ENCODE measurements at regions not wholly inside any gene's neighbourhood (a gene's known extent, or its start where the extent isn't known, plus 50 kb on each side); places are given as distances from the start of the nearest gene placed in this dataset.

DNA sequence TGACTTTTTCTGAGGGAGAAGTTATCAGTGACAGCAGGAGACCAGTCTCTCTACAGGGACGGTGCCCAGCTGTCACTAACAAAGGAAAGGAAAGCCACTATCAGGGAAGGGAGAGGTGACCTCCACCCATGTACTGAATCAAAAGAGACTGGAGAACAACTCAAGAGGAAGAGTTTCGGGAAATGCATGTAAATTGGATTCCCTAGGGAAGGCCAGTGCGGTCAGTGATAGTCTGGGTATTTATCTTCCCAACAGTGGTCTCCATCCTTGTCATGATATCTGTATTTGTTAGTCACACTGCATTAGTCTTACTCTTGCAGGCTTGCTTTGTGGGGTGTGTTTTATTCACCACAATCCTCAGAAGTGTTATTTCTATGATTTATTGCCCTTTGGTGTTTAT, 193.4 kb upstream of the KIRREL3 start:
- TF ChIP-seq, protein P1, sequence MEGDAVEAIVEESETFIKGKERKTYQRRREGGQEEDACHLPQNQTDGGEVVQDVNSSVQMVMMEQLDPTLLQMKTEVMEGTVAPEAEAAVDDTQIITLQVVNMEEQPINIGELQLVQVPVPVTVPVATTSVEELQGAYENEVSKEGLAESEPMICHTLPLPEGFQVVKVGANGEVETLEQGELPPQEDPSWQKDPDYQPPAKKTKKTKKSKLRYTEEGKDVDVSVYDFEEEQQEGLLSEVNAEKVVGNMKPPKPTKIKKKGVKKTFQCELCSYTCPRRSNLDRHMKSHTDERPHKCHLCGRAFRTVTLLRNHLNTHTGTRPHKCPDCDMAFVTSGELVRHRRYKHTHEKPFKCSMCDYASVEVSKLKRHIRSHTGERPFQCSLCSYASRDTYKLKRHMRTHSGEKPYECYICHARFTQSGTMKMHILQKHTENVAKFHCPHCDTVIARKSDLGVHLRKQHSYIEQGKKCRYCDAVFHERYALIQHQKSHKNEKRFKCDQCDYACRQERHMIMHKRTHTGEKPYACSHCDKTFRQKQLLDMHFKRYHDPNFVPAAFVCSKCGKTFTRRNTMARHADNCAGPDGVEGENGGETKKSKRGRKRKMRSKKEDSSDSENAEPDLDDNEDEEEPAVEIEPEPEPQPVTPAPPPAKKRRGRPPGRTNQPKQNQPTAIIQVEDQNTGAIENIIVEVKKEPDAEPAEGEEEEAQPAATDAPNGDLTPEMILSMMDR (IDR thresholded peaks at IDR 0.05; ENCODE audit: control insufficient read depth, insufficient read depth, low read depth, low read length, missing control alignments), result no peak

DNA sequence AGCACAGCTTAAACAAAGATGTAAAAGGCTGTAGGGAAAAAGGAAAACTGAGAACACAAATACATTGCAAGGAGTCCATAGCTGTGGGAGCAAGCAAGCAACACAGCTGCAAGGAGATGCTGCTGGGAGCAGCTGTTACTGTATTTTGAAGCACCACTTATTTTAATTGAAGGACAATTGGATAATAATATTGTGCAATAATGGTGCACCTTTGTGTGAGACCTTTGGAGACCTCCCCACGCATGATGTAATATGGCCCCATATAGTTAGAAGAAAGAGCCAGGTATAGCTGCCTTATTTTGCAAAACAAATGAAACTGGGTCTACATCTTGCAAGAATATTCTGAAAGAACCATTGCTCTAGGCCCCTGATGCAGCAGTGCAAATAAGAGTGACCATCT, 191.1 kb upstream of the KIRREL3 start:
- no peak for DNase-seq (ENCODE audit: low read depth)
- TF ChIP-seq, protein P1 (IDR thresholded peaks at IDR 0.05; ENCODE audit: control insufficient read depth, insufficient read depth, low read depth, low read length, missing control alignments), result no peak
- H3K4me3 ChIP-seq (ENCODE audit: control insufficient read depth, low read depth, low read length), result no peak overlapping the region

More for the DNA sequence above, 193.4 kb upstream of the KIRREL3 start:
- no peak overlapping the region for H3K4me3 ChIP-seq (ENCODE audit: control insufficient read depth, low read depth, low read length)
- no peak for DNase-seq (ENCODE audit: low read depth)

DNA sequence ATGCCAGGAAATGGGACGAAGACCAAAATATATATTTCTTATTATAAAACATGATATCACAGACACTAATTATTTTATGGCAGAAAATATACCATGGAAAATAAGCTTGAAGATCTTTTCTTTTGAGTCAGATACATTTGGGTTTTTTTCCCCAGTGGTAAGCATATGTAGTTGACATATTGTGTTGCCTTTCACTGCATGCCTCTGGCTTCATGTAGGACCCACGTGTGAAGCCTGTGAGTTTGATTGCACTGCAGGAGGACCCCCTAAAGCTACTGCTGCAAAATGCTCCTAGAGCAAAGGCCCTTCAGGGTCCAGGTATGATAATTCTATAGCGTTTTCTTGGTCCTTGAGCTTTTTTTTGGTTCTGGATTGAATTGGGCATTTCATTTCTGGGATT, 190.7 kb upstream of the KIRREL3 start:
- no peak overlapping the region for H3K4me3 ChIP-seq (ENCODE audit: control insufficient read depth, low read depth, low read length)
- no peak for DNase-seq (ENCODE audit: low read depth)
- TF ChIP-seq, protein P1 (IDR thresholded peaks at IDR 0.05; ENCODE audit: control insufficient read depth, insufficient read depth, low read depth, low read length, missing control alignments), result no peak

DNA sequence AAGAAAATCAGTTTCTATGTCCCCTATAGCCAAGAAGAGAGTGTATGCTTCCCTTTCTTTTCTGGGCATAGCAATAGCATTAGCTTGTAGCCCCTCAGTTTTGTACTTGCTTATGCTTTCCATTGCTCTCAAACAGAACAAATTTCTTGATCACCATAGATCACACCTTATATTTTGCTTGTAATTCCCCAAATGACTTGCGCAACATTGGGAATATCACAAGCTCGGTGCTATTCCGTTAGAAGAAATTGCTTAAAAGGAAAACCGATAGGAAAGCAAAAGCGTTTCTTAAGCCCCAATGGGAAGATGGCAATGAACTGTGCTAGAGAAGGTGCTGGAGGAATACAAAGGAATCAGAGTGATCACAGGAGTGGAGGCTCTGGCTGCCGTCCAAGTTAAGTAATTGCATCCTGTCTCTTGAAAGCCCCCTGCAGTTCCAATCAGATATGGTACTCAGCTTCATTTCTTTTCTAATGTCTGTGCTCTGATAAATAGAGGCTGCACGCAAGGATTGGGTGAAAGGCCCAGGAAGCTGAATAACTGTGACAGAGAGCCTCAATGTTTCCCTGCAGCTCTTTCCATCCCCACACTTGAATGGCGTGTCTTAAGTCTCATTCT, 182.1 kb upstream of the KIRREL3 start:
- DNase-seq (ENCODE audit: low read depth), result no peak
- TF ChIP-seq, protein P1 (IDR thresholded peaks at IDR 0.05; ENCODE audit: control insufficient read depth, insufficient read depth, low read depth, low read length, missing control alignments), result no peak

DNA sequence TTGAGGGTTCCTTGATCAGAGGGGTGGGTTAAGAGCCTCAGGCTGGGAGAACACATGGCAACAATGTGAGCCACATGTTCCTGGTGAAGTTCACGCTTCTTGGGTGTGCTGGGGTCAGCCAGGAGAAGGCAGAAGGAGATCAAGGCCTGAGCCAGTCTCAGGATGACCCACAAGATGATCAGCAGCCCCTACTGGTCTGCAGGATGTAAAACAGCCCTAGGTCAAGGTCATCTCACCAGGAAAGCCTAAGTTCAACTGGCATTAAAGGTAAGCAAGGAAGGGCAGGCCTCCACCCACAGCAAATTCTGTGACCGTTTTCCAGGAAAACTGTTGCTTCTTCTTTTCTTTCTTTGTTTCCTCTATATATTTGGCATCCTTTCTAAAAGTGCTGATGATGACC, 156.7 kb upstream of the KIRREL3 start:
- TF ChIP-seq, protein P1 (IDR thresholded peaks at IDR 0.05; ENCODE audit: control insufficient read depth, insufficient read depth, low read depth, low read length, missing control alignments), result peak; percentile 3

More for the DNA sequence above, 182.1 kb upstream of the KIRREL3 start:
- H3K4me3 ChIP-seq (ENCODE audit: control insufficient read depth, low read depth, low read length), result no peak overlapping the region

DNA sequence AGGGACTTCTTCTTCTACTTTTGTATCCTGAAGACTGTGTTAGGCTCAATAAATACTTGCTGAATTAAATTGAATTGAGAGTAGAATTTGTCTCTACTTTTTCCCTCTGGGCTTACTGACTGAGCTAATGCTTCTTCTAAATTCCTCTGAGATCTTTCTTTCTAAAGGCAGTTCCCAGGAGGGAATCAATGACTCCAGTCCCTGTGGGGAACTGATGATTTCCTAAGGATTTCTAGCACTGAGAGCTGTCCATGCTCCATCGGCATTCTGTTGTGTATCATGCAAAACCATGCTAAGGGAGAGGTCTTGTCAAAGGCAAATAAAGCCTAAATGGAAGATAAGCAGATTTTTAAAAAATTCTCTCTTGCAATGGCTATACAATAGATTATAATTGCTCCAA, 148.8 kb upstream of the KIRREL3 start:
- H3K4me3 ChIP-seq (ENCODE audit: control insufficient read depth, low read depth, low read length), result no peak overlapping the region
- TF ChIP-seq, protein P1 (IDR thresholded peaks at IDR 0.05; ENCODE audit: control insufficient read depth, insufficient read depth, low read depth, low read length, missing control alignments), result no peak
- no peak for DNase-seq (ENCODE audit: low read depth)

More for the DNA sequence above, 156.7 kb upstream of the KIRREL3 start:
- DNase-seq (ENCODE audit: low read depth), result no peak
- no peak overlapping the region for H3K4me3 ChIP-seq (ENCODE audit: control insufficient read depth, low read depth, low read length)

Data from AG09309 (cell line).